DOHH2 (cell line): ENCODE measurements at regions not wholly inside any gene's neighbourhood (a gene's known extent, or its start where the extent isn't known, plus 50 kb on each side); places are given as distances from the start of the nearest gene placed in this dataset.

Experiments used
- CTCF ChIP-seq: fragments of 200-600 bp; sonication (generic); IDR thresholded peaks from one replicate; pipeline ENCODE4 v1.5.1; 2014; ENCODE audit warnings: antibody characterized with exemption, mild to moderate bottlenecking, low read depth, low read length; ENCODE audit not compliant: poor library complexity, severe bottlenecking
- EZH2phosphoT487 ChIP-seq: fragments of 200-600 bp; sonication (generic); IDR thresholded peaks from 2 replicates; pipeline ENCODE4 v1.6.1; 2017; ENCODE audit warnings: borderline replicate concordance, mild to moderate bottlenecking, antibody characterized with exemption, low read length, moderate library complexity, mixed read lengths

DNA sequence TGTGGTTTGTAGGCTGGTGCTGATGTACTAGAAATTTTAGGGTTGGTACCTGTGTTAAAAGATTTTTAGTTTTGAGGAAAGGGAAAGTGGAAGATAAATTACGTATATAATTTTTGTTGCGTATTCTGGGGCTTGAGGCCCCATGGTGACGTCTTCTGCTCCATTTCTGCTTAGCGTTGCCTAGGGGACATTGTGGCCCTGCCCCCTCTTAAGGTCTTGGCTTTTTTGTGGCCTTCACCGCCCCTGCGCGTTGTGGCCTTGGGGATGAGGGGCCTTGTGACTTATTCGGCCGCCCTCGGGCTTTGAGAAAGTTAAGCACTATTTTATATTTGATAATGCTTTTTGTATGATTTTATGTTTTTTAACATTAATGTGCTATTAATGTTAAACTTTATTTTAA is 182.0 kb downstream of the KLF13 start:
- TF ChIP-seq CTCF (no peak), EZH2phosphoT487 (no peak)
